A549 (cell line): ENCODE measurements at regions not wholly inside any gene's neighbourhood (a gene's known extent, or its start where the extent isn't known, plus 50 kb on each side); places are given as distances from the start of the nearest gene placed in this dataset.

Experiments used
- CTCF ChIP-seq: fragments of >200 bp; sonication (Bioruptor Twin); formaldehyde crosslinking; IDR thresholded peaks from 3 replicates; pipeline ENCODE4 v1.5.1; 2016
- EP300 ChIP-seq, 2 experiments: fragments of >200 bp; sonication (Bioruptor Twin); formaldehyde crosslinking; IDR thresholded peaks; 2 replicates in 1 of 2; 3 replicates in 1 of 2; pipeline ENCODE4 v1.6.1; 2016 to 2017
- JUNB ChIP-seq: fragments of >200 bp; sonication (Bioruptor Twin); formaldehyde crosslinking; IDR thresholded peaks from 2 replicates; pipeline ENCODE4 v1.6.1; 2016
- MAX ChIP-seq: IDR thresholded peaks from 2 replicates; pipeline ENCODE4 v1.6.1; 2012
- PBX3 ChIP-seq: IDR thresholded peaks from 2 replicates; pipeline ENCODE4 v1.6.1; 2012
- POLR2A ChIP-seq: IDR thresholded peaks from 2 replicates; pipeline ENCODE4 v1.6.1; 2012; ENCODE audit warnings: mild to moderate bottlenecking, low read length
- POLR2AphosphoS2 ChIP-seq: conservative IDR thresholded peaks from 2 replicates; pipeline ENCODE4 v1.6.1; 2012; ENCODE audit warnings: low read length, improper control_type of control experiment, inconsistent platforms
- SREBF2 ChIP-seq: fragments of 450-650 bp; IDR thresholded peaks from 2 replicates; pipeline ENCODE4 v1.6.1; 2014; ENCODE audit warnings: mild to moderate bottlenecking, moderate library complexity
- USF2 ChIP-seq: fragments of 450-650 bp; IDR thresholded peaks from 2 replicates; pipeline ENCODE4 v1.6.1; 2014; ENCODE audit warnings: antibody characterized with exemption

GRCh38 chr18:73826098-73826497 lies 321.5 kb downstream of the FBXO15 start:
- no peak for TF ChIP-seq CTCF
- no peak for TF ChIP-seq MAX
- no peak for TF ChIP-seq EP300 (IDR thresholded peaks at IDR 0.05)
- TF ChIP-seq POLR2A, result no peak
- TF ChIP-seq PBX3, result no peak
- TF ChIP-seq JUNB, result no peak
- TF ChIP-seq POLR2AphosphoS2, result no peak
- TF ChIP-seq SREBF2, result no peak
- no peak for TF ChIP-seq USF2
